PC-9 (cell line): ENCODE measurements at regions not wholly inside any gene's neighbourhood (a gene's known extent, or its start where the extent isn't known, plus 50 kb on each side); places are given as distances from the start of the nearest gene placed in this dataset.

Experiments
- BruUV-seq: library from RNA; stranded (reverse); fragments of 400-500 nt; replicated peaks from 2 replicates; lab custom pipeline; 2021; lab: Mats Ljungman, UMichigan
- CTCF ChIA-PET: fragments of 300-600 bp; sonication (Branson Sonifier 250); formaldehyde crosslinking; loops from one replicate; lab custom pipeline; 2022; ENCODE audit warnings: antibody characterized with exemption; lab: Charles Lee
- POLR2A ChIA-PET: fragments of 300-600 bp; sonication (Branson Sonifier 250); formaldehyde crosslinking; loops from one replicate; lab custom pipeline; 2022; ENCODE audit warnings: antibody characterized with exemption; ENCODE audit not compliant: unreplicated experiment; lab: Charles Lee
- DNase-seq, 2 experiments: peaks; one replicate each; pipeline versions ENCODE4 v3.0.0 to v3.0.0-alpha.2; 2015 to 2022; ENCODE audit warnings: mixed read lengths in 1 of 2
- H2AFZ ChIP-seq: fragments of 200-600 bp; sonication (generic); 2 replicates; pipeline ENCODE4 v1.8.1; 2017; ENCODE audit warnings: antibody characterized with exemption
- H3F3A ChIP-seq: fragments of 200-600 bp; sonication (generic); 2 replicates; pipeline ENCODE4 v1.8.1; 2017; ENCODE audit warnings: antibody characterized with exemption, mild to moderate bottlenecking, low read depth; ENCODE audit not compliant: insufficient read depth
- H3K27ac ChIP-seq: fragments of 200-600 bp; sonication (generic); 2 replicates; pipeline ENCODE4 v1.6.1; 2016; ENCODE audit warnings: mixed run types
- H3K27me3 ChIP-seq: fragments of 200-600 bp; sonication (generic); 2 replicates; pipeline ENCODE4 v1.6.1; 2016; ENCODE audit warnings: low read depth, mixed run types; ENCODE audit not compliant: insufficient read depth
- H3K36me3 ChIP-seq: fragments of 200-600 bp; sonication (generic); 2 replicates; pipeline ENCODE4 v1.6.1; 2016; ENCODE audit warnings: low read depth, mixed run types
- H3K4me1 ChIP-seq: fragments of 200-600 bp; sonication (generic); replicated peaks from 2 replicates; pipeline ENCODE4 v1.6.1; 2016; ENCODE audit warnings: mixed run types; ENCODE audit not compliant: insufficient read depth
- H3K4me2 ChIP-seq: fragments of 200-600 bp; sonication (generic); 2 replicates; pipeline ENCODE4 v1.6.1; 2017; ENCODE audit warnings: mixed run types
- H3K4me3 ChIP-seq: fragments of 200-600 bp; sonication (generic); 2 replicates; pipeline ENCODE4 v1.6.1; 2016; ENCODE audit warnings: mixed run types
- H3K79me2 ChIP-seq: fragments of 200-600 bp; sonication (generic); 2 replicates; pipeline ENCODE4 v1.6.1; 2017; ENCODE audit warnings: low read depth, mixed run types
- H3K9me2 ChIP-seq: fragments of 200-600 bp; sonication (generic); 2 replicates; pipeline ENCODE4 v1.8.1; 2017; ENCODE audit warnings: mild to moderate bottlenecking; ENCODE audit not compliant: insufficient read depth
- H3K9me3 ChIP-seq: fragments of 200-600 bp; sonication (generic); 2 replicates; pipeline ENCODE4 v1.8.1; 2016; ENCODE audit warnings: low read depth; ENCODE audit not compliant: insufficient read depth
- H4K20me1 ChIP-seq: fragments of 200-600 bp; sonication (generic); 2 replicates; pipeline ENCODE4 v1.8.1; 2017; ENCODE audit not compliant: insufficient read depth
- CTCF ChIP-seq: fragments of 200-600 bp; sonication (generic); conservative IDR thresholded peaks from 2 replicates; pipeline ENCODE4 v1.6.1; 2017; ENCODE audit warnings: mixed run types, antibody characterized with exemption, mild to moderate bottlenecking, moderate library complexity
- EZH2 ChIP-seq: fragments of 200-600 bp; sonication (generic); IDR thresholded peaks from 2 replicates; pipeline ENCODE4 v1.8.0; 2017; ENCODE audit warnings: antibody characterized with exemption, low read depth
- intact Hi-C: fragments of 100-400 bp; cut with micrococcal nuclease; formaldehyde crosslinking; loops from one replicate; pipeline ENCODE4 v1.10.0; 2022; ENCODE audit not compliant: unreplicated experiment

- Histone ChIP-seq H3K4me2 (no peak overlapping the region), H3K79me2 (no peaks in the 10 kb centered on the region), H3K4me1 (0 out of 2 replicates have a peak, but pooled peaks cover 7% of the 10 kb centered on the region), H2AFZ (no peak overlapping the region), H3K36me3 (no peaks in the 10 kb centered on the region), H3K9me2 (0 out of 2 replicates have a peak, but pooled peaks cover 5% of the 10 kb centered on the region), H3F3A (no peaks in the 10 kb centered on the region; the same call in 1 of the 2 replicates), H3K4me3 (no peak overlapping the region), H3K27ac (no peak overlapping the region), H3K9me3 (no peaks in the 10 kb centered on the region; the same call in 1 of the 2 replicates), H3K27me3 (no peaks in the 10 kb centered on the region), H4K20me1 (no peaks in the 10 kb centered on the region)
- no TSS peak for BruUV-seq
- CTCF ChIA-PET, result no interaction called here
- POLR2A ChIA-PET, result no interaction called here
- intact Hi-C loops, result no loop called here
- no peak for TF ChIP-seq CTCF
- no peak for TF ChIP-seq EZH2
- DNase-seq, result no peak
Observed at GRCh38 chr1:162921311-162921710, 60.3 kb upstream of the CCDC190 start.

DNA sequence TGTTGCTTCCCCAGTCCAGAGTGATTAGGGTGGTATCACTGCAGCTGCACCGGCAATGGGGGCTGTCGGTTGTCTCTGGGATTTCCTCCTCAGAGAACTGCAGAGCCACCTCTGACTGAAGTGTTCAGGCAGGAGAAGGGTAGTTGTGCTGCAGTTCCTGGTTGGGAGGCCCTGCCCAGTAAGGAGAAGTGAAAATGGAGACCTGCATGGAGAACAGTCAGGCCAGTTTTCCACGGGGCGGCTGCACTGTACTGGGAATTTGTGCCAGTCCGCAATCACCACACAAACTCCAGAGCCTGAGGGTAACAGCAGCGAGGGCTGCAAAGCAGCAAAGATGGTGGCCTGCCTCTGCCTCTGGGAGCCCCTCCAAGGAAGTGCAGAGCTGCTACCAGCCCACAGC, 58.1 kb upstream of the CCDC190 start:
- H4K20me1 ChIP-seq, result no peaks in the 10 kb centered on the region
- no peak for DNase-seq
- H3K4me3 ChIP-seq, result no peak overlapping the region
- H3K9me3 ChIP-seq, result no peaks in the 10 kb centered on the region; the same call in 1 of the 2 replicates
- no peaks in the 10 kb centered on the region for H3K36me3 ChIP-seq
- H3K4me2 ChIP-seq, result no peak overlapping the region
- no peaks in the 10 kb centered on the region for H3K27me3 ChIP-seq
- H2AFZ ChIP-seq, result no peak overlapping the region
- H3F3A ChIP-seq, result no peaks in the 10 kb centered on the region; the same call in 1 of the 2 replicates
- ChIA-PET CTCF (no interaction called here), POLR2A (interaction anchor here (0.5 kb wide), 1 partner anchor 248 kb away, joined by 4 read pairs; no protein-coding TSS in a partner anchor)
- no TSS peak for BruUV-seq
- H3K79me2 ChIP-seq, result no peaks in the 10 kb centered on the region
- no peaks in the 10 kb centered on the region for H3K9me2 ChIP-seq
- no peak for TF ChIP-seq CTCF
- H3K4me1 ChIP-seq, result 0 out of 2 replicates have a peak, but pooled peaks cover 8% of the 10 kb centered on the region
- H3K27ac ChIP-seq, result no peak overlapping the region
- intact Hi-C loops, result no loop called here

DNA sequence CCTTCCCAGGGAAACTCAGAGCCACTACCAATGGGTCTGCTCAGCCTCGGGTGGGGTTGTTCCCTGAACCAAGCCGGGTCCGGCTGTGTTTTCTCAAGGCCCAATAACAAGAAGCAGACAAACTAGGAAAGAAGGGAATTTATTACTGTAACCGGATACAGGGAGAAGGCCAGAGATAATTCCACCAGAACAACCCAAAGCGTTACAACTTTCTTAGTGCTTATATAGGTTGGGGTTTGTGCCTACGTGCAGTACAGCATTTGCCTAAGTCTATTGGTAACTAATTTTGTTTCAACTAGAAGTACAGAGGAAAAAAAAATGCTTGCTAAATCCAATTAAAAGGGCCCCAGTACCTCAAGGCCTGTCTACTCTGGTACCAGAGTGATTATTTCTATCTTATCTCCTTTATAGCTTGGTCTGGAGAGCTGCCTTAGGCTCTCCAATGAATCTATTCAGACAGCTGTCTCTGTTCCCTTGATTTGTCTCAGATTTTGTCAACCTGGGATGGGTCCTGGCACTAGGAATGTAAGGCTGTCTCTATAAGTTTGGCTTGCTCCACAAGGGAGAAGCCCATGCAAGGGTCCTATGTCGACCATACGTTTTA, 57.3 kb upstream of the CCDC190 start:
- ChIA-PET POLR2A (no interaction called here), CTCF (no interaction called here)
- TF ChIP-seq CTCF, result no peak
- no peak for TF ChIP-seq EZH2
- Histone ChIP-seq H3K79me2 (no peaks in the 10 kb centered on the region), H4K20me1 (no peaks in the 10 kb centered on the region), H3K27me3 (no peaks in the 10 kb centered on the region), H2AFZ (no peak overlapping the region), H3F3A (no peaks in the 10 kb centered on the region; the same call in 1 of the 2 replicates), H3K4me3 (no peak overlapping the region), H3K9me2 (no peaks in the 10 kb centered on the region), H3K4me1 (peaks cover 15% of the 10 kb centered on the region), H3K4me2 (no peak overlapping the region), H3K36me3 (no peaks in the 10 kb centered on the region), H3K9me3 (no peaks in the 10 kb centered on the region; the same call in 1 of the 2 replicates), H3K27ac (no peak overlapping the region)
- DNase-seq, result no peak
- no TSS peak for BruUV-seq
- intact Hi-C loops, result no loop called here
